NCI-H1436 (cell line): ENCODE measurements at regions not wholly inside any gene's neighbourhood (a gene's known extent, or its start where the extent isn't known, plus 50 kb on each side); places are given as distances from the start of the nearest gene placed in this dataset.

Experiments
- DNase-seq: peaks from one replicate; lab custom pipeline; 2025; lab: John Stamatoyannopoulos, UW

DNA sequence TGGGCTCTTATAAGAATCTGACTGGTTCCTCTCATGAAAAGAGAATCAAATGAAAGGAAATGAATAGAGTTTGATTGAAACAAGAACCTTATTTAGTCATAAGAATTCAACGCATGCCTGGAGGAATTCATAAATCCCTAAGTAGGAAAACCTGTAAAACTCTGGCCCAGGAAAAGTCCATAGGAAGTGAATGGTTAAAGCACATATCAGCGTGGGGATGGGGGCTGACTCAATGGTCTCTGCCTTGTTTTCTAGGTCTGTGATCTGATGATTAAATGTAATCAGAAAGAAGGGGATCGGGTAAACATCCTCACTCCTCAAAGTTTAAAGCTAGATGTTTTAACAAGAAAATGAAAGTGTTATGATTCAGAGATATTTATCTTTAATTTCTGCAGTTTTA is 759.4 kb upstream of the C9orf72 start:
- no peak for DNase-seq

DNA sequence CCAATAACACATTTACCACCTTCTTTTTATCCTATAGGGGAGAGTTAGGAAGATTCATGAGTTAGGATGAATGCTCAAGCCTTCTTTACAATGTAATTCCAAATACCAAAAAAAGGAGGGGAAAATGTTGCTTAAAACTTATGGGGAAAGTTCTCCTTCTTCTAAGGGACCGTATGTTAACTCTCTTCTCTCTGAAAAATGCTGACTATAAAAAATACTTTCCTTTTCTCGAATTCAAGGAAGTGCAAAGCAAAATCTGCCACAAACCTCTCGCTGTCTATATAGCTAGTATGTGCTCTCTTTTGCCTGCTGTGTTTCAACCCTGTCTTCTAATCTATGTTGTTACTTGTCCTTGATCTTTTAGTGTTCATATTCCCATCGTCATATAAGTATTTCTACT is 768.6 kb upstream of the C9orf72 start:
- DNase-seq, result no peak

DNA sequence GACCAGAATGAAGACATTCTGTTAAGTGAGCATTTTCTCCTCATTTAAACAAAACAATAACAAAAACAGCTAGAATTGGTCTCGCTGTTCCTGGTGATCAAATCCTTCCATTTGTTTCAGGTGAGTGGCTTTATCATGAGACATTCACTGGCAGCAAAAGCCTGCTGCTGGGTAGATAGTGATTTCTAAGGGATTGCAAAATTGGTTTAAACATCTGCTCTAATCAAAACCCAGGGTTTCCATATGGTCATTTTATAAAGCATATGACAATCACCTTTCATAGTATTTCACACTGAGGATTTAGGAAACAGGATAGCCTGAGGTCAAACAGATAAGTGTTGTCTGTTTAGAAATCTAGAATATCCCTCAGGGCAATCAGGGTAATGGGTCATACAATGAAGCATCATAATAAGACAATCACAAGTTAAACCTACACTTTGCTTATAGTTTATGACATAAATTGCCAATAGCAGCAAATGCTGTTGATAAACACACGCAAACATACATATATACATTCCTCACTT is 769.6 kb upstream of the C9orf72 start:
- no peak for DNase-seq

DNA sequence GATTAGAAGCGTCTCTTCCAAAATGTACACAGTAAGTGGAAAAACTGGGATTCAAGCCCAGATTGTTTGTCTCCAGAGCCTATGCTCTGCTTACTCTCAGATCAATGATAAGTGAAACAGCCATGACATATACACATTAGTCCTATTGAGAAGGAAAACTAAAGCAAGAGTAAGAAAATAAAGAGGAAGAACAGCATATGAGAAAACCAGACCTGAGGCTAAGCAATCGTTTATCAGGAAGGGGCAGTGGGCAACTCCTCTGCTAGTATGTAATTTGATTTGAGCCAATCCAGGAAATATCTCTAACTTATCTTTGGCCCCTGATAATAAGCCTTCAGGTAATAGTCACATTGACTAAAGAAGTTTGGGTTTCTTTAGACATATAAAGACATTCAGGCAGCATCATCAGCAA is 789.9 kb upstream of the C9orf72 start:
- DNase-seq, result no peak

DNA sequence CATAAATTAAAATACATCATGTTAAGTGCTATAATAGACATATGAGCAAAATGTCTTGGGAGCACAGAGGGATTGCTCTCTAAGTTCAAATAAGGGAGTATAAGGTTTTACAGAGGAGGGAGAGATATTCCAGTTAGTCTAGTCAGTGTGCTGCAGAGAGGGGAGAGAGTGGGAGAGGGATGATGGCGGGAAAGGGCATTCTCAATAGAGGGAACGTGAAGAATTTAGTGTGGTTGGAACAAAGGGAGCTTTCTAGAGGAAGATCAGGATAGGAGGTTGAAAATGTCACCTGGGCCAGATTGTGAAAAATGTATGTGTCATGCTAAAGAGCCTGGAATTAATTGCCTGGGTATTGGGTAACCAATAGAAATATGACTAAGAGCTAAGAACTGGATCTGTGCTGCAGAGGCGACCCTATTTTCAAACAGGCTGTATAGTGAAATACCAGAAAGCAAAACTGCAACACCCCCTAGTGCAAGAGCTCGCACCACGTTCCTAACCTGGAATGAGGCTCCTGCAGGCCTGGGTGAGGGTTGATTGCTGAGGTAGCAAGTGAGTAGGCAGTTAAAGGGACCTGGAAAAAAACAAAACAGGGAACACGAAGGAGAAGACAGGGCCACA is 791.8 kb upstream of the C9orf72 start:
- DNase-seq, result no peak

DNA sequence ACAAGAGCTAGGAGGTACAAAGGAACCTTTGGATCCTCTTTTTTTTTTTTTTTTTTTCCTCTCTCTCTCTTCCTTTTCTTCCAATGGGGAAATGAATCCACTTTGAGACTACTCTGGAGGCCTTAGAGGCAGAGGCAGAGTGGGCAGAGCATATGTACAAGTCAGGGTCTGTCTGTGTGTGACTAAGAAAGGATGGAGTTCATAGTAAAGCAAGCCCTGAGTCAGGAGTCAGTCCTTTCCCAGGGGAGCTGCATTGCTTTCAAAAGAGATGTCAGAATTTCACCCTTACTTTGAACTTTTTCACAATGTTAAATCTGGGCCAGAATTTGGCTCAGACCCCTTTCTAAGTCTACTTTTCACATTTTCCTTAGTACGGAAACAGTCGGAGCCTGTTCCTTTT is 792.4 kb upstream of the C9orf72 start:
- DNase-seq, result no peak

DNA sequence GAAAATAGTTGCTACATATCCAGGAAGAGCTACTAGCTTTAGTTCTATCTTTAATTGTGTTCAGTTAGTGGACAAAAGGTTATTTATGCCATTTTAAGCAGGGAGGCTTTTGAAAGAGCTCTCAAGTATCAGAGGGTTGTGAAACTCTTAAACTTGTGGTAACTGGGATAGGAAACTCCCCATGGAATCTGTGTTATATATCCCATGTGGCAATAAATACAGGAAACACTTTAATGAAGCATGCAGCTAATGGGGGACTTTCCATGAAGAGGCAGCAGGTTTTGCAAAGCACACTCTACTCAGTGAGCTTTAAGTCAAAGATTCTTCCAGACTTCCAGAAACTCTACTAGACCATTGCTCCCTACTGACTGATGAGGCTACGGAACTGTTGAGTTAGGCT is 805.0 kb upstream of the C9orf72 start:
- DNase-seq, result no peak

DNA sequence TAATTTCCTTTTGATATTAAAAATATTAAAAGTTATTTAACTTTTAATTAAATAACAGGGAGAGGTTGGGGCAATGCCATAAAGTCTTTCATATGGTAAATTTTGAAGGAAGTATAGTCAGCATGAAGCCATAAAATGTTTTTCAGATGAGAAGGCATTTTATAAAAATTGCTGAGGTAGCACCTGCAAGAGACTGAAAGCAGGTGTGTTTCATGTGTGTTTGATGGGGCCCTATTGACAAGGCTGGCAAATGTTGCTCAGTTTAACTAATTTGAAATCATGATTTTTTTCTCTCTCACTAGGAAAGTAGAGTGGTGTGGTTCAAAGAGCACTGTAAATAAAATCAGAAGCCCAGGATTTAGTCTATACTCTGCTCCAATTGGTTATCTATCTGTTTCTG is 805.8 kb upstream of the C9orf72 start:
- no peak for DNase-seq

DNA sequence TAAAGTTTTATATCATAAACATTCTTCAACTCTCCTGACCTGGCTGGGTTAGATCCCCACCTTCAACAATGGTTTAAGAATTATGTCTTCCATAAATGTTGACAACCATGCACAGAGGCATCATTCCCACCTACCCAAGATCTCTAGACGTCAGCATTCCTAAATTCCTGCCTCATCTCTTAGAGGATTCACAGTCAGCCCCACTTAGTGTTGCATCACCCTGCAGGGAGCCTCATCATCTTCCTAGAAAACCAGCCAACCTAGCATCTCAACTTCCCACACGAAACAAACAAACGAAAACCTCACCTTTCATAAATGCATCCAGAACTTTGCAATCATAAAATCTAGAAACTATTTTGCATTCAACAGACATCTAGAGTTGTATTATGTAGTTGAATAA is 816.1 kb upstream of the C9orf72 start:
- no peak for DNase-seq

DNA sequence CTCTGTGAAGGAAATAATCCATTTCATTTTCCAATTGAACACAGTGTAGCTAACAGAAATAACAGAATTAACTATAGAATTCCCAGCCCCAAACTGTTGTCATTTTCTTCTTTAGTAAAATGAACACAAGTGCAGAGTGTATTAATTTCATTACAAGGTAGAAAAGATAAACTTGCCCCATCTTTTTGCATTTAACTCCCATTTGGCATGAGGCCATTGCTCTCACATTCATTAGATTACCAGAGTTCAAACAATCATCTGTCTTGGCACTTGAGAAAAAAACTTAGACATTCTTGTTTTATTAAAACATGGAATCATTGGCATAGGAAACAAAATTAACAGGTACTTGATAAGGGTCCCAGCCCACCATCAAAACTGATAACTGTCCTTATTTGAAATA is 821.5 kb upstream of the C9orf72 start:
- no peak for DNase-seq

DNA sequence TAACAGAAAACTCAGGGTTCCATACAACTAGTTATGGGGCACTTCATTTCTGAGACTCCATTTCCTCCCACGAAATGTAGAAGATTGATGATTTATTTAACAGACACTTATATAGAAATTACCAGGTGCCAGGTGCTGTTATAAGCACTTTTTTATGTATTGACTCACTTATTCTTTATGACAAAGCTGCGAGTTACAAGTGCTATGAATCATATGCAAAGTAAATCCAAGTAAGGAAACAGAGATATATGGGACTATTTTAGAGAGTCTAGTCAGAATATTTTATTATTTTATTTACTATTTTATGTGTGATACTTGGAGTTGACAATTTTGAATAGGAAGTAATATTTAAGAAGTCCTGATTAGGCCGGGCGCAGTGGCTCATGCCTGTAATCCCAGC is 822.8 kb upstream of the C9orf72 start:
- no peak for DNase-seq

DNA sequence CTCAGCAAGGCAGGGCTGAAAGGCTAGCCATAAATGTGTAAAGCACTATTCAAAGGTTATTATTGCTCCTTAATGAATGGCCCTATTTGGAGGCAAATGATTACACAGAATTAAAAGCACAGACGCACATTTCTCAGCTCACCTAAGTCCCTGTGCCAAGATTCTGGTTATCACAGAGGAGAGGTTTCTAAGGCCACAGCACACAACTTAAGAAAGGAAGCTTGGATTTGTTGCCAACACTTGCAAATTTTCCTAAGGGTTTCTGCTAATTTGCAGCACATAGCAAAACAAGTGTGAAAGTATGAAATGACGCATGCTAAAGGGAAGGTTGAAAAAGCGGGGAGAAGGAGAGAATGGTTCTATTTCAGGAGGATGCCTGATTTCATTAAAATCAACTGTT is 834.1 kb upstream of the C9orf72 start:
- no peak for DNase-seq

DNA sequence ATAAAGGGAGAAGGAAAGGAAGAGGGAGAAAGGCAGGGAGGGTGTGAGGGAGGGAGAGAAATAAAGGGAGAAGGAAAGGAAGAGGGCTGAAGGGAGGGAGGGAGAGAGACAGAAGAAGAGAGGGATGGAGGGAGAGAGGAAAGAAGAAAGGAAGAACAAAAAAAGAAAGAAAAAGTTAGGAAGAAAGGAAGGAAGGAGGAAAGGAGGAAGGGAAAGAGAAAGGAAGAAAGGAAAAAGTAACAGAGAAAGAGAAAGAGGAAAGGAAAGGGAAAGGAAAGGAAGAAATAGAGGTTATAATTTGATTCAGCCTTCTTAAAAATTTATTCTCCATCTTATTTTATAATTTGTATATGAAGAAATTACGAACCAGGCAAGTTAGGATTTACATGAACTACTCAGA is 836.6 kb upstream of the C9orf72 start:
- no peak for DNase-seq

DNA sequence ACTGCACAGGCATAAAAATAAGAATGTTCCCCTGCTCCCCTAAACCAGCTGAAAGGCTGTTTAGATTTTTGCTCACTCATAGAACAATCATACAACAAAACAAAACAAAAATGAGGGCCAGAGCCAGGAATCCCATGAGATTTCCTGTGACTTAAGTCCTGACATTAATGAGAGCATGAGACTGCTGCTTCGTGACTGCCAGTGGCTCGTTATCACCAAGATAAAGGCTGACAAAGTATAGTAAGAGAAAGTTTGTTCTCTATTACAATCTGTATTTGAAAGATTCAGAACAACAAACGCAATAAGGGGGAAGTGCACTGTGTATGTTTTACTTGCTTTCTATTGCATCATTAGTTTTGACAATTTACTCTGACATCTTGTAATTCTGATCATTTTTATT is 837.1 kb upstream of the C9orf72 start:
- no peak for DNase-seq

DNA sequence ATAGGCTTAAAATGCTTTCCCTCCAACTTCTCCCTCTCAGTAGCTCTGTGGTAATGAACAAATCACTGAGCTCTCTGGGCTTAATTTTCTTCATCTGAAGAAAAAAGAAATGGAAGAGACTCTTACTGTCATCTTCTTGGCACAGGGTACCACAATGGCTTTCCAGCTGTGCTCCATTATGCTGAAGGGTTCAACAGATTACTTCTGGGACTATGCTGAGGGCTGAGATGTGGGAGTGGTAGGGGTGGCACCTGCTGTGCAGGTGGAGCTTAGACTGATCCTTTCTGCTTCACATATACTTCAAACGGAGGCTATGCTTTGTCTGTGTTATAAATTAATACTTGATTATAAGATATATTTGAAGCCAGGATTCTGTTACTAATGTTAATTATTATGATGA is 840.2 kb upstream of the C9orf72 start:
- no peak for DNase-seq

DNA sequence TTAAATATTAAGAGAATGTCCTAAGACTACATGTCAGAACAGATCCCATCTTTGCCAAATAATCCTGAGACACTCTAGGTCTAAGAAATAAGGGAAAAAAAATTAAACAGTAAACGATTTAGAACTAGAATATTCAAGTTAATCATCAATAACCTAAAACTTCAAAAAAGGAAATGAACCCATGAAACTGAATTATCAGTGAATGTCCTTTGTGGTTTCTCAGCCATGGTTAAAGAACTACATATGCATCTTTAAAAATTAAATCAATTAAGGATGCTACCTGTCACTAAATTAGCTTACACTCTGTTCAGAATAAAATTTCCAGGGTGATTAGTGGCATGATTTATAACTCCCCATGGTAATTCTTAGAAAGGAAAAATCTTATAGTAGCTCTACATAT is 850.0 kb upstream of the C9orf72 start:
- no peak for DNase-seq

DNA sequence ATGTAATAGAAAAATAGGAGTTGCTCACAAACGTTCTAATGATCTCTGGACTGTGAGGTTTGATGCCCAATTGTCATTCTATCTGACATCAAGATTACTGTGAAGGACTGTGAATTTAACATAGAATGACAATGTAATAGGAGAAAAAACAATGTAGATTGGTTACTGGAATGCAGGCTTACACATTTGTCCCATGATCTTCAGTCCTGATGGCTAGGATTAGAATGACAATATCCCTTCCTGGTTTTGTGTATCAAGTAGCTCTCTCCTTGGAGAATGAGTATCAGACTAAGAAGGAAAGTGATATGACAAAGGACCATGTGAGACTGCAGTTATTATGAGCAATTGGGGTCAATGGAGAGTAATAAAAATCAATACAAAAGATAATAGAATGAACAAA is 862.2 kb upstream of the C9orf72 start:
- no peak for DNase-seq

DNA sequence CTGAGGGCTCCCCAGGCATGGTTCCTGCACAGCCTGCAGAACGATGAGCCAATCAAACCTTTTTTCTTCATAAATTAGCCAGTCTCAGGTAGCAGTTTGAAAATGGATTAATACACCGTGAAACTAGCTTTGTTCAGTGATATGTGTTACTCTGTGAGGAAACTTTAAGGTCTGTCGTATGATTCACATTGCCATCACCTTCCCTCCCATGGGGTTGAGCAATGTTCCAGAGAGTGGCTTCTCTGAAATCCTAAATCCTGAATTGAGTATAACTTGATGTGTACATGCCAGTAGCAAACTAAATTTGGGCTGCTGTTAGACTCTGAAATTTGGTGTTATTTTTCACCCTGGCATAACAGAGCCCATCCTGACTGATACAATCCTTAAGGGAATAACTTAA is 866.4 kb upstream of the C9orf72 start:
- no peak for DNase-seq

DNA sequence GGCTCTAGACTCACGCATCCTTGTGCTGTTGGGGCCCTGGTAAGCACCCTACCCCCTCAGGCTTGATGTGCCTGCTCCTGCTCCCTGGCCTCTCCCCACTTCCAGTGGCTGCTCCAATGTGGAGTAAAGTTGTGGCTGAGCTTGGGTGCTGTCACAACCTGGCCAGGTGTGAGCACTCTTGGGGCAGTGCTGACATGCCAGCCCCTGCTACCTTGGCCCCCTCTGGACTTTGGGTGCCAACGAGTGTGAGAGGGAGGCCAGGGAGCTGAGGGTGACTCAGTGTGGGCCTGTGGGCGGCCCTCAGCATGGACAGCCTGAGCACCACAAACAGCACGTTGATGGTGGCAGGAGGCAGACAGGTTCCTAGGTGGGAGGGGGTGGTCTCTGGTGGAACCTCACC is 870.2 kb upstream of the C9orf72 start:
- no peak for DNase-seq

DNA sequence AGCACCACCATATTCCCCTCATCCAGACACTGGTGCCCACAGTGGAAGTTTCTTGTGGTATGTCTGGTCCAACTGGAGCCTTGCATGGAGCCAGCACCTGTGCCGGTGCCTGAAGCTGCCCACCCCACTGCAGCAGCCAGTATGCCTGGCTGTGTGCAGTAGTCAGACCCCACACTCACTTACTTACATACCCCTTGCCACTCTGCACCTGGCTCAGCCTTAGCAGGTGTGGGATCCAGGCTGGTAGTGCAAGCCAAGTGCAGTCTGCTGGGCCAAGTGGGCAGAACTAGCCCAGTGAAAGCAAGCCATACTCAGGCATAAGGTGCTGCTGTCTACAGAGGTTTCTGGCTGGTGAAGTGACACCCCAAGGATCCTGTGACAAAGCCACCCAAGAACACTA is 871.4 kb upstream of the C9orf72 start:
- no peak for DNase-seq

DNA sequence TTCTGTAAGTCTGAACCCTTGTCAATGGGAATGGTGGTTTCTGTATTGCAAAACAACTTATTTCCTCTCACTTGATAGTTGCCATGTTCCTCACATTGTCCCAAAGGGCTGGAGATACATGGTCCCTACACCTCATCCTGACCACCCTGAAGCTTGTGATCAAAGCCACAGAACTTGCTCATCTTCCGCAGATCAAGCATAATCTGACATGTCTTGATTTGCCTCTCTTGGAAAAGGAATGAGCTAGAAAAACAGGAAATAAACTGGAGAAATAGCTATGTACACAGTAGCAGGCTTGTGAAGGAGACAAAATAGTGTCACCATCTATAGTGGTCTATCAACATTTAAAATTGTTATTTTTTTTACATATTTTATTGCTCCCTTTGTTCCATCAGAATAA is 871.9 kb upstream of the C9orf72 start:
- no peak for DNase-seq

DNA sequence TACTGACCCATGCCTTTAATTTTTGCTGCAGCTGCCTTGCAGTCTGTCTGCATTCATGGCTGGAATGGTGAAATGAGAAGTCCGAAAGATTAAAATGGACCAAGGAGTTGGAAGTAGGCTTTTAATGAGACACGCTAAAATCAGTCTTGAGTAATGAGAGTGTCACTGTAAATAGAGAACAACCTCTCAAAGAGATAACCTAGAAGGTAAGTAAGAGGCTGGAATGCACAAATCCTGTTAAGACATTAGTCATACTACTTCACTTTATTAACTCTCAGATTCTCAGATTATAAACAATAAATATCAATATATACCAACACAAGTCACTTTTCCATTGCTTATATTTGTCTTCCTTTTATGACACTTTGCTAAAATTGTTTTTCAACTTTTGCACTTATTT is 880.6 kb upstream of the C9orf72 start:
- no peak for DNase-seq

DNA sequence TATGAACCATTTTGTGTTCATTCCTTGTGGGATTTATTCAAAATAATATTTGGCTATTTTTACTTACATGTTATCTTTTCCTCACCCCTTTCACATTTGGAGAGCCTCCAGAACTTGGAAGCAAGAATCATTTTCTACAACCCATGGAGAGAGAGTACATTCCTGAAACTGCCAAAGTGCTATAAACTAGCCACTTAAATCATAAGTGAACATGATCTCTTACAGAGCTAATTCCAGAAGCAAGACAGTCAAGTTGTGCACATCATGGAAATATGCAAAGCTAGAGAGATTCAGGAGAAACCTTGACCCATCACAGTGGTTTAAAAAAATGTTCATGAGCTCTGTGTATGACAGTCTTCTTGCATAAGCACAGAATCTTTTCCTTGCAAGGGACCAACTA is 883.6 kb upstream of the C9orf72 start:
- no peak for DNase-seq

DNA sequence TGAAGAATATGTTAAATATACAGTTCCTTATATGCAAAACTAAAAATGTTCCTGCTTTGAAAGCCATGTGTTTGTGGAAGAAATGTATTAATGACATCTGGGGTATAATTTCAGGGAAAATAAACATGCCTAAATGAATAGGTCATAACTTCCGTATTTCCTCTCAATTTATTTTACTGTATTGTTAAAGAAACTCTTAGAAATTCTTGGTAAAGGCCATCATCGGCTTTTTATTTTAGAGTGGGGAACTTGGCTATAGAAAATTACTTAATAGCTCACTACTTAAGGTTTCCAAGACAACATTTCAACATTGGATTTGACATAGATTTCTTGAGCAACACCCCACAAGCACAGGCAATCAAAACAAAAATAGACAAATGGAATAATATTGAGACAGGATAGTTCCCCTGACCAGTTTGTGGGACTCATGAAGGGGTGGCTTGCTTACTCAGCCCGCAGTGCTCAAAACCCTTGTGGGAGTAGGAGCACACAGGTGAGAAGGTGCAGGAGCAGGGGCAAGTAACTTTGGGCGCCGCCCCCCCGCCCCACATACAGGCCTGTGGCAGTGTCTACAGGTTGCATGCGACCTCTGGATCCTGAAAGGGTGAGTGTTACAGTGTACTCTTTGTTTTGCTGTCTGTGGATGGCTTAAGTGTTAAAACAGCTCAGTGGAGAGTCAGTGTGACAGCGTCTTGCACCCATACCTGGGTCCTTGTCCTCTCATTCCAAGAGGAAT is 891.4 kb upstream of the C9orf72 start:
- no peak for DNase-seq
